HCT116 (cell line): ENCODE measurements at regions not wholly inside any gene's neighbourhood (a gene's known extent, or its start where the extent isn't known, plus 50 kb on each side); places are given as distances from the start of the nearest gene placed in this dataset.

Experiments
- ATAC-seq: fragments of 200-7000 bp; cut with Tn5 transposase; 2 replicates; pipeline ENCODE4 v1.9.1; 2020; ENCODE audit warnings: mild to moderate bottlenecking, moderate library complexity
- BruUV-seq: library from RNA; stranded (reverse); fragments of 400-500 nt; replicated peaks from 2 replicates; lab custom pipeline; 2021; lab: Mats Ljungman, UMichigan
- CTCF ChIA-PET: fragments of 300-600 bp; sonication (Branson Sonifier 250); formaldehyde crosslinking; loops from one replicate; lab custom pipeline; 2021; ENCODE audit warnings: antibody characterized with exemption; lab: Charles Lee
- POLR2A ChIA-PET: fragments of 300-600, 350-600 bp; sonication (Branson Sonifier 250); formaldehyde crosslinking; loops from one replicate; lab custom pipeline; 2021; ENCODE audit warnings: antibody characterized with exemption; lab: Charles Lee
- RAD21 ChIA-PET, 2 experiments: fragments of 300-600 bp; sonication (Branson Sonifier 250); formaldehyde crosslinking; loops; one replicate each; lab custom pipeline; 2023; ENCODE audit warnings: low total read pairs in 2 of 2; ENCODE audit not compliant: uncharacterized antibody in 2 of 2, unreplicated experiment in 2 of 2, low non-redundant PET in 1 of 2; lab: Charles Lee
- DNase-seq: peaks from one replicate; pipeline ENCODE4 v3.0.0-alpha.2; 2010; ENCODE audit warnings: low read depth, low spot score
- H2AFZ ChIP-seq: fragments of 200-600 bp; shearing (Covaris generic), sonication (generic); 2 replicates; pipeline ENCODE4 v1.6.1; 2017; ENCODE audit warnings: low read depth, mixed run types, mixed read lengths, antibody characterized with exemption, low read length; ENCODE audit not compliant: poor library complexity, severe bottlenecking
- H3K27ac ChIP-seq: 2 replicates; pipeline ENCODE4 v1.5.1; 2012; ENCODE audit warnings: low read depth, low read length
- H3K27me3 ChIP-seq: fragments of 200-600 bp; sonication (generic); 2 replicates; pipeline ENCODE4 v1.6.1; 2016; ENCODE audit warnings: mixed run types, low read length, mixed read lengths; ENCODE audit not compliant: insufficient read depth
- H3K36me3 ChIP-seq, 2 experiments: fragments of 200-500 bp in 1 of 2; fragments of 200-600 bp in 1 of 2; sonication (Bioruptor generic) in 1 of 2; sonication (generic) in 1 of 2; 2 replicates each; pipeline versions ENCODE4 v1.5.1 to v1.6.1; 2014 to 2016; ENCODE audit warnings: low read length in 2 of 2, inconsistent platforms in 1 of 2, mixed read lengths in 1 of 2, mixed run types in 1 of 2; ENCODE audit not compliant: insufficient read depth in 2 of 2, control insufficient read depth in 1 of 2
- H3K4me1 ChIP-seq, 2 experiments: fragments of 200-600 bp in 1 of 2; sonication (generic) in 1 of 2; 2 replicates each; pipeline versions ENCODE4 v1.5.1 to v1.6.1; 2012 to 2017; ENCODE audit warnings: low read length in 2 of 2, inconsistent platforms in 1 of 2, mild to moderate bottlenecking in 1 of 2, mixed read lengths in 1 of 2, mixed run types in 1 of 2, moderate library complexity in 1 of 2; ENCODE audit not compliant: insufficient read depth in 2 of 2, control insufficient read depth in 1 of 2
- H3K4me2 ChIP-seq: fragments of 200-600 bp; sonication (generic); 2 replicates; pipeline ENCODE4 v1.6.1; 2017; ENCODE audit warnings: mixed run types, low read length, mixed read lengths
- H3K4me3 ChIP-seq, 2 experiments: fragments of 200-600 bp in 1 of 2; sonication (generic) in 1 of 2; replicated peaks in 1 of 2; 2 replicates each; pipeline ENCODE4 v1.5.1; 2011 to 2016; ENCODE audit warnings: low read length in 2 of 2, control low read depth in 1 of 2, low read depth in 1 of 2, mild to moderate bottlenecking in 1 of 2, mixed read lengths in 1 of 2, mixed run types in 1 of 2
- H3K79me2 ChIP-seq: fragments of 200-600 bp; sonication (generic); 2 replicates; pipeline ENCODE4 v1.6.1; 2017; ENCODE audit warnings: mild to moderate bottlenecking, mixed run types, low read length, moderate library complexity, mixed read lengths; ENCODE audit not compliant: insufficient read depth
- H3K9ac ChIP-seq: fragments of 200-600 bp; sonication (generic); 2 replicates; pipeline ENCODE4 v1.6.1; 2016; ENCODE audit warnings: low read length, mixed read lengths
- H3K9me2 ChIP-seq: fragments of 200-600 bp; sonication (generic), shearing (Covaris generic); 2 replicates; pipeline ENCODE4 v1.6.1; 2017; ENCODE audit warnings: mixed run types, mild to moderate bottlenecking, moderate library complexity; ENCODE audit not compliant: insufficient read depth
- H3K9me3 ChIP-seq, 2 experiments: fragments of 200-500 bp in 1 of 2; fragments of 200-600 bp in 1 of 2; sonication (Bioruptor generic) in 1 of 2; sonication (generic) in 1 of 2; 2 replicates each; pipeline ENCODE4 v1.6.1; 2014 to 2017; ENCODE audit warnings: low read length in 2 of 2, mixed read lengths in 2 of 2, inconsistent platforms in 1 of 2, low read depth in 1 of 2, mild to moderate bottlenecking in 1 of 2, mixed run types in 1 of 2, moderate library complexity in 1 of 2; ENCODE audit not compliant: control insufficient read depth in 1 of 2, insufficient read depth in 1 of 2
- H4K20me1 ChIP-seq: fragments of 200-600 bp; sonication (generic), shearing (Covaris generic); 2 replicates; pipeline ENCODE4 v1.6.1; 2017; ENCODE audit warnings: mixed run types, mild to moderate bottlenecking, moderate library complexity; ENCODE audit not compliant: insufficient read depth
- CBX3 ChIP-seq: IDR thresholded peaks from 2 replicates; pipeline ENCODE4 v1.6.1; 2012; ENCODE audit warnings: low read depth
- CEBPB ChIP-seq: IDR thresholded peaks from 2 replicates; pipeline ENCODE4 v1.6.1; 2012; ENCODE audit warnings: low read depth
- EGR1 ChIP-seq: IDR thresholded peaks from 2 replicates; pipeline ENCODE4 v1.6.1; 2012; ENCODE audit warnings: low read depth
- ELF1 ChIP-seq: IDR thresholded peaks from 2 replicates; pipeline ENCODE4 v1.6.1; 2012; ENCODE audit warnings: low read depth, borderline replicate concordance
- EZH2 ChIP-seq: fragments of 200-600 bp; sonication (generic); IDR thresholded peaks from 2 replicates; pipeline ENCODE4 v1.6.1; 2017; ENCODE audit warnings: antibody characterized with exemption, mixed run types
- EZH2phosphoT487 ChIP-seq: fragments of 200-600 bp; IDR thresholded peaks from 2 replicates; pipeline ENCODE4 v1.6.1; 2018; ENCODE audit warnings: antibody characterized with exemption, borderline replicate concordance
- JUND ChIP-seq: IDR thresholded peaks from 2 replicates; pipeline ENCODE4 v1.6.1; 2012
- MAX ChIP-seq: IDR thresholded peaks from 2 replicates; pipeline ENCODE4 v1.6.1; 2012
- POLR2A ChIP-seq: IDR thresholded peaks from 2 replicates; pipeline ENCODE4 v1.7.0; 2011; ENCODE audit warnings: borderline replicate concordance; ENCODE audit not compliant: insufficient read depth, insufficient read length; ENCODE audit errors: extremely low read depth
- POLR2AphosphoS5 ChIP-seq: IDR thresholded peaks from 2 replicates; pipeline ENCODE4 v1.6.1; 2011; ENCODE audit warnings: mild to moderate bottlenecking, low read depth, low read length, moderate library complexity
- RAD21 ChIP-seq: IDR thresholded peaks from 2 replicates; pipeline ENCODE4 v1.6.1; 2012; ENCODE audit warnings: low read depth, mild to moderate bottlenecking
- REST ChIP-seq: IDR thresholded peaks from 2 replicates; pipeline ENCODE4 v1.6.1; 2012; ENCODE audit warnings: low read depth
- SP1 ChIP-seq: IDR thresholded peaks from 2 replicates; pipeline ENCODE4 v1.6.1; 2012; ENCODE audit warnings: low read depth
- SRF ChIP-seq: IDR thresholded peaks from 2 replicates; pipeline ENCODE4 v1.6.1; 2012; ENCODE audit warnings: low read depth
- TCF7L2 ChIP-seq: IDR thresholded peaks from 2 replicates; pipeline ENCODE4 v1.7.0; 2011; ENCODE audit warnings: borderline replicate concordance, inconsistent platforms; ENCODE audit not compliant: insufficient read depth, insufficient read length; ENCODE audit errors: extremely low read depth
- YY1 ChIP-seq: IDR thresholded peaks from 2 replicates; pipeline ENCODE4 v1.6.1; 2011; ENCODE audit warnings: low read length, low read depth, moderate library complexity, mild to moderate bottlenecking; ENCODE audit not compliant: insufficient replicate concordance; ENCODE audit errors: extremely low read depth
- ZFX ChIP-seq: fragments of 450-650 bp; IDR thresholded peaks from 2 replicates; pipeline ENCODE4 v1.6.1; 2017
- ZNF274 ChIP-seq: fragments of 200-500 bp; sonication (Bioruptor generic); IDR thresholded peaks from 2 replicates; pipeline ENCODE4 v1.6.1; 2014; ENCODE audit warnings: mild to moderate bottlenecking, low read depth, low read length, inconsistent platforms
- intact Hi-C: fragments of 100-400 bp; cut with micrococcal nuclease; formaldehyde crosslinking; loops from 2 replicates; pipeline ENCODE4 v1.10.0; 2022

GRCh38 chr16:59597269-59597668 is 863.2 kb upstream of the GOT2 start:
- intact Hi-C loops, result no loop called here
- Histone ChIP-seq H3K79me2 (no peaks in the 10 kb centered on the region), H3K9me3 (peaks cover 9 to 15% of the 10 kb centered on the region in 2 experiments; a peak in 2 of 4 replicates), H3K4me2 (no peak overlapping the region), H4K20me1 (no peaks in the 10 kb centered on the region), H3K4me3 (no peak overlapping the region), H3K9me2 (no peaks in the 10 kb centered on the region), H2AFZ (no peak overlapping the region), H3K27ac (no peak overlapping the region), H3K36me3 (no peaks in the 10 kb centered on the region), H3K4me1 (no peaks in the 10 kb centered on the region), H3K9ac (no peak overlapping the region), H3K27me3 (no peaks in the 10 kb centered on the region)
- no TSS peak for BruUV-seq
- ATAC-seq (no peak), DNase-seq (no peak)
- TF ChIP-seq CEBPB (no peak), EGR1 (no peak), POLR2AphosphoS5 (no peak), JUND (no peak), RAD21 (no peak), YY1 (no peak), TCF7L2 (no peak), REST (no peak), SP1 (no peak), MAX (no peak), CBX3 (no peak), EZH2 (no peak), ZFX (no peak), SRF (no peak), ZNF274 (no peak), POLR2A (no peak), ELF1 (no peak), EZH2phosphoT487 (no peak)
- ChIA-PET CTCF (no interaction called here), POLR2A (no interaction called here), RAD21 (no interaction called here)
